ENCODE measurements at regions not wholly inside any gene's neighbourhood (a gene's known extent, or its start where the extent isn't known, plus 50 kb on each side); places are given as distances from the start of the nearest gene placed in this dataset.
A peak's percentile ranks its signal among the peaks of the same experiment; 100 is the strongest.

GRCh38 chrX:2627272-2627867 is 63.7 kb upstream of the CD99 start:
- Histone ChIP-seq H3K9me3 (peaks cover 0 to 31% of the 10 kb centered on the region in 2 donors), H3K36me3 (peaks cover 0 to 59% of the 10 kb centered on the region in 2 donors), H3K27me3 (no peaks in the 10 kb centered on the region), H3K4me3 (no peak overlapping the region), H3K4me1 (no peaks in the 10 kb centered on the region), H3K27ac (no peak overlapping the region)
- ATAC-seq, result peak; percentile 70
- DNase-seq, result peak in 1 of 4 donors; percentile 32
- intact Hi-C loops (cut with DNase I), result no loop called here
- TF ChIP-seq CTCF (IDR thresholded peaks at IDR 0.05), result peak in 1 of 2 donors; percentile 43

- Histone ChIP-seq H3K36me3 (peaks cover 0 to 64% of the 10 kb centered on the region in 2 donors), H3K9me3 (peaks cover 0 to 28% of the 10 kb centered on the region in 2 donors), H3K27ac (no peak overlapping the region), H3K4me3 (no peak overlapping the region), H3K27me3 (no peaks in the 10 kb centered on the region), H3K4me1 (no peaks in the 10 kb centered on the region)
- no peak for ATAC-seq
- no peak for TF ChIP-seq CTCF (IDR thresholded peaks at IDR 0.05)
- intact Hi-C loops (cut with DNase I), result no loop called here
- DNase-seq, result no peak
Observed at GRCh38 chrX:2626750-2627149, 64.3 kb upstream of the CD99 start.

- intact Hi-C loops (cut with DNase I), result no loop called here
- H3K9me3 ChIP-seq, result no peaks in the 10 kb centered on the region
- H3K36me3 ChIP-seq, result peaks cover 0 to 77% of the 10 kb centered on the region in 2 donors
- no peak for TF ChIP-seq CTCF (IDR thresholded peaks at IDR 0.05)
- H3K4me3 ChIP-seq, result no peak overlapping the region
- no peak for DNase-seq
- ATAC-seq, result no peak
- H3K4me1 ChIP-seq, result no peaks in the 10 kb centered on the region
- H3K27me3 ChIP-seq, result no peaks in the 10 kb centered on the region
- no peak overlapping the region for H3K27ac ChIP-seq
Observed at GRCh38 chrX:2620576-2620975, 70.5 kb upstream of the CD99 start.

- DNase-seq (no peak), ATAC-seq (no peak)
- no peak for TF ChIP-seq CTCF (IDR thresholded peaks at IDR 0.05)
- H3K36me3 ChIP-seq, result peaks cover 0 to 63% of the 10 kb centered on the region in 2 donors
- no peaks in the 10 kb centered on the region for H3K27me3 ChIP-seq
- intact Hi-C loops (cut with DNase I), result no loop called here
- no peak overlapping the region for H3K4me3 ChIP-seq
- no peak overlapping the region for H3K27ac ChIP-seq
- H3K4me1 ChIP-seq, result peaks cover 0 to 8% of the 10 kb centered on the region in 2 donors
- no peaks in the 10 kb centered on the region for H3K9me3 ChIP-seq
Observed at GRCh38 chrX:2618516-2618915, 72.6 kb upstream of the CD99 start.

GRCh38 chrX:2614911-2615310 is 76.2 kb upstream of the CD99 start:
- no peak overlapping the region for H3K4me3 ChIP-seq
- intact Hi-C loops (cut with DNase I), result no loop called here
- peaks cover 0 to 25% of the 10 kb centered on the region in 2 donors for H3K4me1 ChIP-seq
- peaks cover 0 to 43% of the 10 kb centered on the region in 2 donors for H3K36me3 ChIP-seq
- H3K27me3 ChIP-seq, result no peaks in the 10 kb centered on the region
- H3K9me3 ChIP-seq, result no peaks in the 10 kb centered on the region
- ATAC-seq (peak; percentile 80), DNase-seq (peak in 1 of 4 donors; percentile 29)
- H3K27ac ChIP-seq, result peak overlapping the region in 1 of 2 donors; percentile 73
- peak; percentile 19 to 23 for TF ChIP-seq CTCF (IDR thresholded peaks at IDR 0.05)

All from left lung (tissue), 4 donors.